ENCODE measurements at regions not wholly inside any gene's neighbourhood (a gene's known extent, or its start where the extent isn't known, plus 50 kb on each side); places are given as distances from the start of the nearest gene placed in this dataset.
"Not testable (repeated sequence)": the region's sequence is repeated elsewhere in the genome, so short reads cannot be mapped to it uniquely, and the experiment has no call there.

GRCh38 chr17:21570427-21570826, 121.9 kb upstream of the KCNJ18 start:
- TF ChIP-seq CTCF (IDR thresholded peaks at IDR 0.05; ENCODE audit: borderline replicate concordance, extremely low read depth, low read length, poor library complexity, severe bottlenecking); EZH2 (IDR thresholded peaks at IDR 0.05; ENCODE audit: borderline replicate concordance, low read depth, low read length, severe bottlenecking): not testable (repeated sequence)
